ENCODE measurements at regions not wholly inside any gene's neighbourhood (a gene's known extent, or its start where the extent isn't known, plus 50 kb on each side); places are given as distances from the start of the nearest gene placed in this dataset.

DNA sequence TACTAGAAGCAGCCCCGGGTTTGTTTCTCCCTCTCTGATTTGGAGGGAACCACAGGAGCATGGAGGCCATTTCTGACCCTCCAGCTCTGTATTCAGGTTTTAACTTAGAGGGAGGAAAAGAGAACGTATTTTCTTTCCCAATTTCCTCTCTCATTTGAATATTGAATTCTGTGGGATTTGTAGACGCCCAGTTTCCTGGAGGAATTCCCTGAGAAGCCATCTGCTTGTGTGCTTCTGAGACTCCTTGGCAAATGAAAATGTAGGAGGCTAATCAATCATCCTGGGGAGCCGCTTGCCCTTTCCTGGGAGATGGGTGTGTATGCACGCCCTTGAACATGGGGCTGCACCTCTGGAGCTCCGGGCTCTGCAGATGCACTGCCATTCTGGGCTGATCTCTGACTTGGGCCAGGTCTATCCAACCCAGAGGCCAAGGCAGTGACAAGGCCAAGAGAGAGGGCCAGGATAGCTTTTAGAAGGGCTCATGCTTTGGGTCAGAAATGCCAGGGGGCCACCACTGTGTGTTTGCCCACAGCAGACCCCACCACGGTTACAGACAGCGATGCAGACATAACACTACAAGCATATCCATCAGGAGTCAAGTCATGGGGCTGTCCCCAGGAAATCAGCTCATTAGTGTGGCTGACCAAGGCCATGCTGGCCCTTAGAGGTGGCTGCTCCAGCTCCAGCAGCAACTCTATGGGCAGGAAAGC is 174.5 kb downstream of the C5orf15 start:
- H4K91ac ChIP-seq (replicated peaks; ENCODE audit: insufficient read length, low read length): no peak overlapping the region
- H3K79me1 ChIP-seq (ENCODE audit: low read depth, low read length): no peaks in the 10 kb centered on the region
- no peak overlapping the region for H3K27ac ChIP-seq (ENCODE audit: low read depth, low read length)
- H3K4me1 ChIP-seq (replicated peaks in 1 of 4; ENCODE audit: control insufficient read depth in 3 of 4, insufficient read depth in 4 of 4, low read length in 3 of 4): peaks cover 0 to 6% (median under 1%) of the 10 kb centered on the region in 4 experiments; a peak in 2 of 7 replicates
- no peak overlapping the region for H4K5ac ChIP-seq (ENCODE audit: insufficient read length, low read depth, low read length)
- H3K9ac ChIP-seq (replicated peaks in 1 of 4; ENCODE audit: extremely low read depth in 1 of 4, low read depth in 3 of 4, low read length in 3 of 4): no peak overlapping the region
- no peaks in the 10 kb centered on the region for H3K79me2 ChIP-seq (ENCODE audit: control insufficient read depth in 1 of 2, insufficient read depth in 2 of 2, low read length in 2 of 2)
- no peaks in the 10 kb centered on the region for H4K20me1 ChIP-seq (replicated peaks in 1 of 2; ENCODE audit: control insufficient read depth in 1 of 2, insufficient read depth in 2 of 2, low read length in 2 of 2)
- no peak overlapping the region for H3K14ac ChIP-seq (ENCODE audit: insufficient read length)
- H3K23me2 ChIP-seq (ENCODE audit: low read depth, low read length): no peaks in the 10 kb centered on the region; the same call in 1 of the 2 replicates
- no peak for FAIRE-seq
- H2AFZ ChIP-seq (ENCODE audit: low read length): no peak overlapping the region
- H2BK5ac ChIP-seq (ENCODE audit: low read depth, low read length): no peak overlapping the region
- WGBS, 2 experiments (ENCODE audit: extremely low coverage in 1 of 2, insufficient coverage in 1 of 2, insufficient read length in 1 of 2, insufficient replicate concordance in 2 of 2, low coverage in 1 of 2, low lambda C conversion rate in 2 of 2, missing lambda C conversion rate in 1 of 2): 86% methylated on average over 7 of the region's 8 CpGs; no CpG with 5 or more reads in 1 of the 2 experiments
- H4K8ac ChIP-seq (ENCODE audit: extremely low read depth, insufficient read depth, low read length): no peak overlapping the region
- no peak for TF ChIP-seq CBX8 (IDR thresholded peaks at IDR 0.05; ENCODE audit: borderline replicate concordance, low read depth, low read length)
- no peak for DNase-seq (ENCODE audit: low read depth in 1 of 2, low spot score in 2 of 2)
- no peak overlapping the region for H3K4me2 ChIP-seq (ENCODE audit: insufficient read depth in 1 of 2, low read depth in 2 of 2, low read length in 2 of 2)
- H2BK15ac ChIP-seq (ENCODE audit: low read length): no peak overlapping the region
- no peak overlapping the region for H2BK20ac ChIP-seq (ENCODE audit: low read length)
- no peak overlapping the region for H3K18ac ChIP-seq (ENCODE audit: extremely low read depth, low read length)
- H3K9me3 ChIP-seq (ENCODE audit: insufficient read depth in 2 of 2, low read depth in 1 of 2, low read length in 1 of 2): no peaks in the 10 kb centered on the region
- H2AK5ac ChIP-seq (ENCODE audit: low read depth, low read length): no peak overlapping the region
- no peak overlapping the region for H3K4me3 ChIP-seq (ENCODE audit: extremely low read depth in 1 of 4, insufficient read depth in 2 of 4, low read depth in 3 of 4, low read length in 4 of 4)
- ChIA-PET POLR2A (ENCODE audit: partially characterized antibody) (interaction anchor here (0.7 kb wide), 1 partner anchor 12 kb away, joined by 3 read pairs; no protein-coding TSS in a partner anchor), CTCF (ENCODE audit: partially characterized antibody) (interaction anchor here (0.5 to 3.0 kb wide), 10 partner anchors 8 to 446 kb away, joined by 3 to 14 read pairs (median 4); no protein-coding TSS in a partner anchor)
- H2BK120ac ChIP-seq (replicated peaks; ENCODE audit: low read depth, low read length): no peak overlapping the region
- H2BK12ac ChIP-seq (ENCODE audit: low read depth, low read length): no peak overlapping the region
- H3K36me3 ChIP-seq (ENCODE audit: control insufficient read depth in 2 of 4, insufficient read depth in 4 of 4, low read length in 3 of 4): no peaks in the 10 kb centered on the region
- no peak overlapping the region for H3K56ac ChIP-seq (replicated peaks; ENCODE audit: insufficient read length, low read depth, low read length)
- H3K4ac ChIP-seq (replicated peaks; ENCODE audit: insufficient read length, low read depth, low read length): no peak overlapping the region
- no peaks in the 10 kb centered on the region for H3K27me3 ChIP-seq (replicated peaks in 1 of 4; ENCODE audit: control insufficient read depth in 3 of 4, extremely low read depth in 1 of 4, insufficient read depth in 3 of 4, low read length in 3 of 4)
- H3K23ac ChIP-seq (ENCODE audit: insufficient read length): no peak overlapping the region
